SJSA1 (cell line): ENCODE measurements at regions not wholly inside any gene's neighbourhood (a gene's known extent, or its start where the extent isn't known, plus 50 kb on each side); places are given as distances from the start of the nearest gene placed in this dataset.

Source experiments
- DNase-seq, 2 experiments: peaks; one replicate each; pipeline ENCODE4 v3.0.0-alpha.2; 2015 to 2020; ENCODE audit warnings: low spot score in 2 of 2, low read depth in 1 of 2
- H3K27ac ChIP-seq: fragments of 250-450 bp; sonication (Bioruptor Pico); 2 replicates; pipeline ENCODE4 v1.5.1; 2020; ENCODE audit warnings: mild to moderate bottlenecking, moderate library complexity
- H3K27me3 ChIP-seq: fragments of 250-450 bp; sonication (Bioruptor Pico); replicated peaks from 2 replicates; pipeline ENCODE4 v1.5.1; 2020; ENCODE audit warnings: mild to moderate bottlenecking, moderate library complexity
- H3K36me3 ChIP-seq: fragments of 250-450 bp; sonication (Bioruptor Pico); 2 replicates; pipeline ENCODE4 v1.5.1; 2020; ENCODE audit warnings: mild to moderate bottlenecking
- H3K4me1 ChIP-seq: fragments of 250-450 bp; sonication (Bioruptor Pico); replicated peaks from 2 replicates; pipeline ENCODE4 v1.6.1; 2021; ENCODE audit warnings: mild to moderate bottlenecking
- H3K4me3 ChIP-seq: fragments of 250-450 bp; sonication (Bioruptor Pico); 2 replicates; pipeline ENCODE4 v1.5.1; 2020; ENCODE audit warnings: mild to moderate bottlenecking
- H3K9me3 ChIP-seq: fragments of 250-450 bp; sonication (Bioruptor Pico); replicated peaks from 2 replicates; pipeline ENCODE4 v1.5.1; 2020; ENCODE audit warnings: mild to moderate bottlenecking

DNA sequence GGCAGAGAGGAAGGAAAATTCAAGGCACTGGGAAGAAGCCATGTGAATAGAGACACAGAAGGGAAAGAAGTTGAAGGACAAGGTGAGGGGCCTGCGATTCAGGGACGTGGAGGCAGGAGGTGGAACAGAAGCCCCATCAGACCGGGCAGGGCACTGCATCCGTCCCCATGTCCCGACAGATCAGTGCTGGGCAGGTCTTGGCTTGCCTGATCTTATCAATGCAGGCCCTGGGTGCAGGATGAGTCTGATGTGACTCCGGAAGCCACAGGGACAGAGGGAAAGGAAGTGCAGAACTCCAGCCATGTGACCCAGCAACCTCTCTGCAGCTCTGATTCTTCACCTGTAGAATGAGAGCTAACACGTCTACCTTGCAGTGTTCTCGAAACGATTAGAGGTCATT is 136.2 kb upstream of the CTBP2 start:
- H3K9me3 ChIP-seq: no peaks in the 10 kb centered on the region
- H3K4me1 ChIP-seq: no peaks in the 10 kb centered on the region
- H3K4me3 ChIP-seq: no peak overlapping the region
- H3K36me3 ChIP-seq: no peaks in the 10 kb centered on the region
- H3K27me3 ChIP-seq: peaks cover 16% of the 10 kb centered on the region
- DNase-seq: no peak
- H3K27ac ChIP-seq: no peak overlapping the region

DNA sequence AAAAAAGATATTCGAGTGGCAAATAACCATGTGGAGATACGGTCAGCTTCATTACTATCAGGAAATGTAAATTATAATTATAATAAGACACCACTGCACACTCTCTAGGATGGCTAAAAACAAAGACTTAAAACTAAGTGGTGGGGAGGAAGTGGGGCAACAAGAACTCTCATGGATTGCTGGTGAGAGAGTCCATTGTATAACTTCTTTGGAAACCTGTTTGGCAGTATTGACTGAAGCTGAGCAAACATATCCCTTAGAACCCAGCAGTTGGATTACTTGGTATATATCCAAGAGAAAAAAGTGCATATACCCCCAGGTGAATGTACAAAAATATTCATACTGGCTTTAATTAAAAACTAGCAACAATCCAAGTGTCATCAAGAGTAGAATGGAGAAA is 133.7 kb upstream of the CTBP2 start:
- H3K36me3 ChIP-seq: no peaks in the 10 kb centered on the region
- H3K27me3 ChIP-seq: 0 out of 2 replicates have a peak, but pooled peaks cover 5% of the 10 kb centered on the region
- H3K9me3 ChIP-seq: no peaks in the 10 kb centered on the region
- H3K4me3 ChIP-seq: no peak overlapping the region
- no peaks in the 10 kb centered on the region for H3K4me1 ChIP-seq
- H3K27ac ChIP-seq: no peak overlapping the region
- DNase-seq: no peak

DNA sequence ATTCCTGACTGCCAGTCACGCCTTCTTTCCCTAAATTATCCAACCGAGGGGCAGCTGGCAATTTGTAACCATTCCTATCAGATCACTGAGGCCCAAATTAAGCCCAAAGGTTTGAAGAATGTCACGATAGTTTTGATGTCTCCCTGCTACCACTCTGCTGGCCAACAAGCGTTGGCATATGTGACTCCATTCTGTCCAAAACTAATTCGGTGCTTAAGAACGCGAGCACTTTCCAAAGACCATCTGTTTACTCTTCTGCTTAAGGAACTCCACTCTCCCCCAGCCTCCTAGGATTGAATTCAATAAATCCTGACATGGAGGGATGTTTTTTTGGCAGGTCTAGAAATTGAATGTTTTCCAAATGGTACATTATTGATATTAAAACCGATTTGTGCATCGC is 131.5 kb upstream of the CTBP2 start:
- Histone ChIP-seq H3K27ac (no peak overlapping the region), H3K27me3 (0 out of 2 replicates have a peak, but pooled peaks cover 5% of the 10 kb centered on the region), H3K9me3 (no peaks in the 10 kb centered on the region), H3K4me1 (no peaks in the 10 kb centered on the region), H3K4me3 (no peak overlapping the region), H3K36me3 (no peaks in the 10 kb centered on the region)
- no peak for DNase-seq

DNA sequence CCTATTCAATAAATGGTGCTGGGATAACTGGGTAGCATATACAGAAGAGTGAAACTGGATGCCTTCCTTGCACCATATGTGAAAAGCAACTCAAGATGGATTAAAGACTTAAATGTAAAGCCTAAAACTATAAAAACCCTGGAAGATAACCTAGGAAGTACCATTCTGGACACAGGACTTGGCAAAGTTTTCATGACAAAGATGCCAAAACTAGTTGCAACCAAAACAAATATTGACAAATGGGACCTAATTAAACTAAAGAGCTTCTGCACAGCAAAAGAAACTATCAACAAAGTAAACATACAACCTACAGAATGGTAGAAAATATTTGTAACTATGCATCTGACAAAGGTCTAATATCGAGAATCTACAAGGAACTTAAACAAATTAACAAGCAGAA is 129.1 kb upstream of the CTBP2 start:
- Histone ChIP-seq H3K4me3 (no peak overlapping the region), H3K27me3 (peaks cover 5% of the 10 kb centered on the region; the same call in 1 of the 2 replicates), H3K36me3 (no peaks in the 10 kb centered on the region), H3K4me1 (no peaks in the 10 kb centered on the region), H3K9me3 (no peaks in the 10 kb centered on the region), H3K27ac (no peak overlapping the region)
- no peak for DNase-seq

DNA sequence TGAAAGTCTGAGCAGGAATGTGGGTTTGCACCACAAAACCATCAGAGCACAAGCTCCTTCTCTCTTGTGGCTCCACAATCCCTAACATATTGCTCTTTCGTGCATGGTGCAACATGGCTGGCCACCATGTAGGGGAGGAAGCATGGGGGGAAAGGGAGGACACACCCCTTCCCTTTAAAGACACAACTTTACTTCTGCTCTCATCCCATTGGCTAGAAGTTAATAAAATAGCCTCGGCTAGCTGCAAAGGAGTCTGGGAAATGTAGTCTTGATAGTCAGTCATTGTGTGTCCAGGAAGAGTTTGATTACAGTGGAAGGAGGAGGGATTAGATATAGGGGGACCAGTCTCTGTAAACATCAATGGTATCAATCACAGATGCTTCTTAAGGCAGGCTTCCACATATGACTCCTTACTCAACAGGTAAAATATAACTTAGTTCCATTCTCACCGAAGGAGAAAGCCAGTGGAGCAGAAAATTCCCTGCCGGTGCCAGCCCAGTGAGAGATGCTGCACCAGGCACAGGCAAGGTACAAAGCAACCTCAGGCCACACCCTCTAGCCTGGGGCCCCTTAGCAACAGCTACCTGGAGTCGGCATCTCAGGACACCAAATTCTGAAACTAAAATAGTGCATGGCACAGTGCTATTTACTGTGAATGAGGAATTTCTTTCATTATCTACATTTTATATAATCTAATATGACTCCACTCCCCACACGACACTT is 124.7 kb upstream of the CTBP2 start:
- Histone ChIP-seq H3K9me3 (no peaks in the 10 kb centered on the region), H3K36me3 (no peaks in the 10 kb centered on the region), H3K27ac (no peak overlapping the region), H3K27me3 (no peaks in the 10 kb centered on the region; the same call in 1 of the 2 replicates), H3K4me3 (no peak overlapping the region), H3K4me1 (no peaks in the 10 kb centered on the region)
- no peak for DNase-seq

GRCh38 chr10:125283836-125284614 is 123.7 kb upstream of the CTBP2 start:
- no peak for DNase-seq
- Histone ChIP-seq H3K4me1 (no peaks in the 10 kb centered on the region), H3K27ac (no peak overlapping the region), H3K36me3 (no peaks in the 10 kb centered on the region), H3K9me3 (no peaks in the 10 kb centered on the region), H3K4me3 (no peak overlapping the region), H3K27me3 (no peaks in the 10 kb centered on the region; the same call in 1 of the 2 replicates)

GRCh38 chr10:125283191-125283835 is 123.0 kb upstream of the CTBP2 start:
- H3K36me3 ChIP-seq: no peaks in the 10 kb centered on the region
- H3K27ac ChIP-seq: no peak overlapping the region
- DNase-seq: no peak
- H3K4me1 ChIP-seq: no peaks in the 10 kb centered on the region
- H3K4me3 ChIP-seq: no peak overlapping the region
- no peaks in the 10 kb centered on the region for H3K9me3 ChIP-seq
- H3K27me3 ChIP-seq: no peaks in the 10 kb centered on the region; the same call in 1 of the 2 replicates

- no peaks in the 10 kb centered on the region for H3K36me3 ChIP-seq
- no peaks in the 10 kb centered on the region for H3K9me3 ChIP-seq
- DNase-seq: no peak
- H3K27ac ChIP-seq: no peak overlapping the region
- H3K4me3 ChIP-seq: no peak overlapping the region
- H3K27me3 ChIP-seq: no peaks in the 10 kb centered on the region; the same call in 1 of the 2 replicates
- no peaks in the 10 kb centered on the region for H3K4me1 ChIP-seq
Observed at GRCh38 chr10:125281091-125281490, 120.7 kb upstream of the CTBP2 start.

GRCh38 chr10:125276133-125276532 is 115.8 kb upstream of the CTBP2 start:
- no peak overlapping the region for H3K4me3 ChIP-seq
- no peaks in the 10 kb centered on the region for H3K9me3 ChIP-seq
- no peak for DNase-seq
- no peaks in the 10 kb centered on the region for H3K36me3 ChIP-seq
- no peaks in the 10 kb centered on the region for H3K27me3 ChIP-seq
- H3K27ac ChIP-seq: no peak overlapping the region
- H3K4me1 ChIP-seq: no peaks in the 10 kb centered on the region

- no peaks in the 10 kb centered on the region for H3K27me3 ChIP-seq
- H3K36me3 ChIP-seq: no peaks in the 10 kb centered on the region
- DNase-seq: no peak
Observed at GRCh38 chr10:125274961-125275360, 114.6 kb upstream of the CTBP2 start.

GRCh38 chr10:125273023-125273422 is 112.7 kb upstream of the CTBP2 start:
- Histone ChIP-seq H3K27me3 (no peaks in the 10 kb centered on the region), H3K9me3 (no peaks in the 10 kb centered on the region), H3K36me3 (no peaks in the 10 kb centered on the region), H3K27ac (no peak overlapping the region), H3K4me1 (no peaks in the 10 kb centered on the region), H3K4me3 (no peak overlapping the region)
- no peak for DNase-seq

More at GRCh38 chr10:125274961-125275360, 114.6 kb upstream of the CTBP2 start:
- Histone ChIP-seq H3K27ac (no peak overlapping the region), H3K4me1 (no peaks in the 10 kb centered on the region), H3K4me3 (no peak overlapping the region), H3K9me3 (no peaks in the 10 kb centered on the region)

- no peak overlapping the region for H3K4me3 ChIP-seq
Observed at GRCh38 chr10:125269716-125270115, 109.4 kb upstream of the CTBP2 start.

DNA sequence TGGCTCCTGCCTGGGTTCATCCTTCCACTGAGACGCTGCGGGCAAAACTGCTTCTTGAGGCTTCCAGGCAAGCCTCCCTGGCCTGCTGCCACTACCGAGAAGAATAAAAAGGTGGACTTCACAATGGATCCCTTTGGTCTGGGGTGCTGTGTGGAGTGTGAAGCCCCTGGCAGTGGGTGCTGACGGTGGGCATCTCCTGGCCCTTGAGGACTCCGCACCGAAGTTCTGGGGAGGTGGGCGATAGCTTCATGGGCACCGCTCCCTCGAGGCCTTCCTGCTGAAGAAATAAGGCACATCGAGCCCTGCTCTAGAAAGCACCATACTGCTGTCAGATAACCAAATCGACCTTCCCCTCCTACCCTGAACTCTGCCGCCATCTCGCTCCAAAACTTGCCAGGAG is 106.6 kb upstream of the CTBP2 start:
- no peaks in the 10 kb centered on the region for H3K36me3 ChIP-seq
- H3K4me1 ChIP-seq: peaks cover 15% of the 10 kb centered on the region
- no peaks in the 10 kb centered on the region for H3K9me3 ChIP-seq
- no peak for DNase-seq
- H3K27ac ChIP-seq: no peak overlapping the region
- H3K27me3 ChIP-seq: no peaks in the 10 kb centered on the region
- no peak overlapping the region for H3K4me3 ChIP-seq

More at GRCh38 chr10:125269716-125270115, 109.4 kb upstream of the CTBP2 start:
- Histone ChIP-seq H3K9me3 (no peaks in the 10 kb centered on the region), H3K4me1 (no peaks in the 10 kb centered on the region; the same call in 1 of the 2 replicates), H3K27ac (no peak overlapping the region), H3K27me3 (no peaks in the 10 kb centered on the region), H3K36me3 (no peaks in the 10 kb centered on the region)
- DNase-seq: no peak

GRCh38 chr10:125266541-125266940 is 106.2 kb upstream of the CTBP2 start:
- H3K4me1 ChIP-seq: peaks cover 15% of the 10 kb centered on the region
- H3K27ac ChIP-seq: no peak overlapping the region
- H3K9me3 ChIP-seq: no peaks in the 10 kb centered on the region
- no peaks in the 10 kb centered on the region for H3K36me3 ChIP-seq
- DNase-seq: no peak
- no peak overlapping the region for H3K4me3 ChIP-seq
- no peaks in the 10 kb centered on the region for H3K27me3 ChIP-seq
